SK-N-SH (cell line): ENCODE measurements at regions not wholly inside any gene's neighbourhood (a gene's known extent, or its start where the extent isn't known, plus 50 kb on each side); places are given as distances from the start of the nearest gene placed in this dataset.

Experiments used
- CTCF ChIA-PET: fragments of 300-600, 350-600 bp; formaldehyde crosslinking; extraction: SDS; loops from one replicate; lab custom pipeline; 2021; lab: Yijun Ruan, JAX
- POLR2A ChIA-PET: fragments of 350-600 bp; sonication (Branson Sonifier 250); formaldehyde crosslinking; extraction: SDS; loops from one replicate; lab custom pipeline; 2020; ENCODE audit warnings: antibody characterized with exemption, inconsistent platforms; lab: Yijun Ruan, JAX
- DNase-seq: peaks from one replicate; pipeline ENCODE4 v3.0.0; 2012
- H2AFZ ChIP-seq: fragments of 200-600 bp; sonication (generic); 2 replicates; pipeline ENCODE4 v1.8.1; 2016; ENCODE audit warnings: antibody characterized with exemption, mild to moderate bottlenecking, low read depth
- H3F3A ChIP-seq: fragments of 200-600 bp; sonication (generic); replicated peaks from 2 replicates; pipeline ENCODE3; 2016; ENCODE audit warnings: antibody characterized with exemption, mild to moderate bottlenecking; ENCODE audit not compliant: insufficient read depth
- H3K27ac ChIP-seq, 2 experiments: fragments of 200-500 bp in 1 of 2; fragments of 200-600 bp in 1 of 2; sonication (Bioruptor generic) in 1 of 2; sonication (generic), shearing (Covaris generic) in 1 of 2; 2 replicates each; pipeline versions ENCODE4 v1.5.1 to v1.6.1; 2014 to 2016; ENCODE audit warnings: low read depth in 2 of 2, inconsistent platforms in 1 of 2, low read length in 1 of 2, mild to moderate bottlenecking in 1 of 2, mixed read lengths in 1 of 2
- H3K27me3 ChIP-seq: fragments of 200-600 bp; sonication (generic), shearing (Covaris generic); 2 replicates; pipeline ENCODE4 v1.6.1; 2016; ENCODE audit warnings: mixed run types; ENCODE audit not compliant: insufficient read depth
- H3K36me3 ChIP-seq, 2 experiments: fragments of 200-500 bp in 1 of 2; fragments of 200-600 bp in 1 of 2; sonication (Bioruptor generic) in 1 of 2; sonication (generic) in 1 of 2; replicated peaks in 1 of 2; 2 replicates each; pipeline versions ENCODE3 to v1.5.1; 2014 to 2016; ENCODE audit warnings: low read length in 1 of 2, mild to moderate bottlenecking in 1 of 2; ENCODE audit not compliant: insufficient read depth in 2 of 2, control insufficient read depth in 1 of 2
- H3K4me1 ChIP-seq, 2 experiments: fragments of 200-500 bp in 1 of 2; fragments of 200-600 bp in 1 of 2; sonication (Bioruptor generic) in 1 of 2; sonication (generic), shearing (Covaris generic) in 1 of 2; 2 replicates each; pipeline versions ENCODE4 v1.5.1 to v1.6.1; 2014 to 2016; ENCODE audit warnings: low read depth in 1 of 2, low read length in 1 of 2, mixed run types in 1 of 2; ENCODE audit not compliant: insufficient read depth in 2 of 2, control insufficient read depth in 1 of 2
- H3K4me2 ChIP-seq: fragments of 200-600 bp; sonication (generic), shearing (Covaris generic); 2 replicates; pipeline ENCODE4 v1.6.1; 2017; ENCODE audit warnings: mixed run types
- H3K4me3 ChIP-seq, 2 experiments: fragments of 200-500 bp in 1 of 2; fragments of 200-600 bp in 1 of 2; sonication (Bioruptor generic) in 1 of 2; sonication (generic), shearing (Covaris generic) in 1 of 2; 2 replicates each; pipeline versions ENCODE4 v1.5.1 to v1.8.1; 2014 to 2016; ENCODE audit warnings: low read depth in 2 of 2, inconsistent platforms in 1 of 2, low read length in 1 of 2, mild to moderate bottlenecking in 1 of 2, mixed read lengths in 1 of 2, moderate library complexity in 1 of 2
- H3K79me2 ChIP-seq: fragments of 200-600 bp; sonication (generic); 2 replicates; pipeline ENCODE4 v1.8.1; 2017; ENCODE audit warnings: mild to moderate bottlenecking; ENCODE audit not compliant: insufficient read depth
- H3K9ac ChIP-seq: fragments of 200-600 bp; sonication (generic); 2 replicates; pipeline ENCODE4 v1.6.1; 2017; ENCODE audit warnings: mixed run types
- H3K9me2 ChIP-seq: fragments of 200-600 bp; sonication (generic); 2 replicates; pipeline ENCODE4 v1.6.1; 2017; ENCODE audit warnings: mixed run types
- H3K9me3 ChIP-seq: fragments of 200-600 bp; sonication (generic); 2 replicates; pipeline ENCODE4 v1.6.1; 2017; ENCODE audit warnings: mixed run types, mild to moderate bottlenecking, moderate library complexity
- H4K20me1 ChIP-seq: fragments of 200-600 bp; sonication (generic); 2 replicates; pipeline ENCODE4 v1.6.1; 2017; ENCODE audit warnings: mild to moderate bottlenecking, mixed run types; ENCODE audit not compliant: insufficient read depth
- ELF1 ChIP-seq: IDR thresholded peaks from 2 replicates; pipeline ENCODE4 v1.4.0; 2012
- EP300 ChIP-seq, 2 experiments: IDR thresholded peaks; 2 replicates each; pipeline versions ENCODE4 v1.4.0 to v1.6.1; 2012; ENCODE audit warnings: borderline replicate concordance in 1 of 2, low read depth in 1 of 2, low read length in 1 of 2
- EZH2phosphoT487 ChIP-seq: fragments of 200-600 bp; sonication (generic); IDR thresholded peaks from 2 replicates; pipeline ENCODE4 v1.6.1; 2017; ENCODE audit warnings: low read depth, mixed run types, mild to moderate bottlenecking, antibody characterized with exemption, moderate library complexity, borderline replicate concordance
- FOSL2 ChIP-seq: IDR thresholded peaks from 2 replicates; pipeline ENCODE4 v1.4.0; 2012; ENCODE audit warnings: low read depth, mild to moderate bottlenecking, moderate library complexity, borderline replicate concordance
- FOXJ3 ChIP-seq: sonication (generic); formaldehyde crosslinking; IDR thresholded peaks from 2 replicates; pipeline ENCODE4 v1.5.1; 2020; ENCODE audit warnings: mild to moderate bottlenecking, missing genetic modification reagents
- FOXM1 ChIP-seq: IDR thresholded peaks from 2 replicates; pipeline ENCODE4 v1.4.0; 2012; ENCODE audit warnings: low read depth, mild to moderate bottlenecking
- GABPA ChIP-seq: IDR thresholded peaks from 2 replicates; pipeline ENCODE4 v1.4.0; 2012; ENCODE audit warnings: low read depth, mild to moderate bottlenecking
- GATA2 ChIP-seq: sonication (generic); formaldehyde crosslinking; IDR thresholded peaks from 2 replicates; pipeline ENCODE4 v1.5.0; 2020; ENCODE audit warnings: mild to moderate bottlenecking, missing genetic modification reagents
- JUND ChIP-seq: IDR thresholded peaks from 2 replicates; pipeline ENCODE4 v1.4.0; 2012
- MAX ChIP-seq: IDR thresholded peaks from 2 replicates; pipeline ENCODE4 v1.4.0; 2012; ENCODE audit warnings: low read depth
- MXI1 ChIP-seq: IDR thresholded peaks from 2 replicates; pipeline ENCODE4 v1.6.1; 2012; ENCODE audit warnings: mild to moderate bottlenecking, low read depth, low read length, improper control_type of control experiment
- NFIC ChIP-seq: IDR thresholded peaks from 2 replicates; pipeline ENCODE4 v1.4.0; 2012; ENCODE audit warnings: borderline replicate concordance
- NRF1 ChIP-seq: IDR thresholded peaks from 2 replicates; pipeline ENCODE4 v1.6.1; 2012; ENCODE audit warnings: low read depth, mild to moderate bottlenecking, low read length
- POLR2AphosphoS5 ChIP-seq: IDR thresholded peaks from 2 replicates; pipeline ENCODE4 v1.6.1; 2012; ENCODE audit warnings: low read depth, low read length
- RAD21 ChIP-seq: IDR thresholded peaks from 2 replicates; pipeline ENCODE4 v1.6.1; 2012; ENCODE audit warnings: mild to moderate bottlenecking, low read length
- RCOR1 ChIP-seq: fragments of 150-350 bp; IDR thresholded peaks from 2 replicates; pipeline ENCODE4 v1.6.1; 2017; ENCODE audit warnings: antibody characterized with exemption, low read length
- RFX5 ChIP-seq: IDR thresholded peaks from 2 replicates; pipeline ENCODE4 v1.6.1; 2012; ENCODE audit warnings: mild to moderate bottlenecking, improper control_type of control experiment, low read length
- RXRA ChIP-seq: IDR thresholded peaks from 2 replicates; pipeline ENCODE4 v1.4.0; 2012; ENCODE audit warnings: low read depth, mild to moderate bottlenecking, borderline replicate concordance
- SIN3A ChIP-seq: IDR thresholded peaks from 2 replicates; pipeline ENCODE4 v1.6.1; 2012; ENCODE audit warnings: low read depth, mild to moderate bottlenecking, low read length, moderate library complexity, borderline replicate concordance
- SMC3 ChIP-seq: IDR thresholded peaks from 2 replicates; pipeline ENCODE4 v1.6.1; 2012; ENCODE audit warnings: low read depth, low read length, improper control_type of control experiment
- TAF1 ChIP-seq: IDR thresholded peaks from 2 replicates; pipeline ENCODE4 v1.6.1; 2012; ENCODE audit warnings: low read depth, mild to moderate bottlenecking, low read length, moderate library complexity, borderline replicate concordance
- TCF12 ChIP-seq: IDR thresholded peaks from 2 replicates; pipeline ENCODE4 v1.4.0; 2012
- TEAD4 ChIP-seq: IDR thresholded peaks from 2 replicates; pipeline ENCODE4 v1.4.0; 2012; ENCODE audit warnings: mild to moderate bottlenecking, borderline replicate concordance; ENCODE audit not compliant: insufficient read depth
- USF2 ChIP-seq: fragments of 150-350 bp; IDR thresholded peaks from 2 replicates; pipeline ENCODE4 v1.6.1; 2017; ENCODE audit warnings: antibody characterized with exemption, low read length, low read depth, borderline replicate concordance
- WGBS: methylation state at CpG from one replicate; pipeline ENCODE4 v1.1.6; 2017; ENCODE audit warnings: low lambda C conversion rate; 5-methylcytosine and 5-hydroxymethylcytosine counted together
- TF ChIP-seq, protein P1 (sequence below): fragments of 200-600 bp; sonication (generic); IDR thresholded peaks from 2 replicates; pipeline ENCODE4 v1.6.1; 2017; ENCODE audit warnings: antibody characterized with exemption, mild to moderate bottlenecking, moderate library complexity
- TF ChIP-seq, protein P2 (sequence below): IDR thresholded peaks from 2 replicates; pipeline ENCODE4; 2012
- TF ChIP-seq, protein P3 (sequence below): IDR thresholded peaks from 2 replicates; pipeline ENCODE4 v1.4.0; 2012; ENCODE audit warnings: low read depth, borderline replicate concordance
- TF ChIP-seq, protein P4 (sequence below): IDR thresholded peaks from 2 replicates; pipeline ENCODE4 v1.6.1; 2012; ENCODE audit warnings: mild to moderate bottlenecking, low read depth, low read length, moderate library complexity

DNA sequence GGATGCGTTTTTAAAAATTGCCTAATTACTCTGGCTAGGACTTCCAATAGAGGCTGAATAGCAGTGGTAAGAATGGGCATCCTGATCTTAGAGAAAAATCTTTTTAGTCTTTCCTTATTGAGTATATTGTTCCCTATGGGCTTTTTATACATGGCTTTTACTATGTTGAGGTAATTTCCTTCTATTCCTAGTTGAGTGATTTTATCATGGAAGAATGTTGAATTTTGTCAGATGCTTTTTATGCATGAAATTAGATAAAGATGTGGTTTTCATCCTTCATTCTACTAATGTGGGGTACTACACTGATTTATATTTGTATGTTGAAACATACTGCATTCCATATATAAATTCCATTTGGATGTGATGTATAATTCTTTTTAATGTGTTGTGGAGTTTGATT lies 2673.8 kb downstream of the PCDH9 start:
- no peak overlapping the region for H3K4me3 ChIP-seq
- H3K9me2 ChIP-seq, result no peaks in the 10 kb centered on the region
- no peak overlapping the region for H3K9ac ChIP-seq
- 0 out of 4 replicates have a peak, but pooled peaks cover 0 to 7% of the 10 kb centered on the region in 2 experiments for H3K4me1 ChIP-seq
- 64% methylated on average over 1 of the region's 1 CpG for WGBS
- no peaks in the 10 kb centered on the region for H4K20me1 ChIP-seq
- no peaks in the 10 kb centered on the region for H3K27me3 ChIP-seq
- H3F3A ChIP-seq, result peaks cover 7% of the 10 kb centered on the region
- no peaks in the 10 kb centered on the region; the same call in 1 of the 2 replicates for H3K9me3 ChIP-seq
- POLR2A ChIA-PET, result no interaction called here
- H3K79me2 ChIP-seq, result no peaks in the 10 kb centered on the region
- no peak for DNase-seq
- CTCF ChIA-PET, result interaction anchor here (0.6 to 1.0 kb wide), 2 partner anchors 9 to 204 kb away, joined by 3 read pairs; no protein-coding TSS in a partner anchor
- peak overlapping the region in 1 of 2 experiments; percentile 42; a peak in 1 of 4 replicates for H3K27ac ChIP-seq
- H3K4me2 ChIP-seq, result no peak overlapping the region
- peak overlapping the region; percentile 56; the same call in 1 of the 2 replicates for H2AFZ ChIP-seq
- H3K36me3 ChIP-seq, result no peaks in the 10 kb centered on the region
- TF ChIP-seq RAD21 (no peak), NRF1 (no peak), FOXJ3 (CRISPR knock-in tag) (no peak), FOSL2 (0 out of 2 replicates have a peak, but pooled peaks have one; percentile 5), JUND (peak; percentile 40; the same call in 1 of the 2 replicates), TAF1 (no peak), USF2 (no peak), RFX5 (no peak), MAX (no peak), TEAD4 (peak; percentile 38; the same call in 1 of the 2 replicates), RCOR1 (no peak), POLR2AphosphoS5 (no peak), EP300 (IDR thresholded peaks at IDR 0.05; ENCODE audit: borderline replicate concordance in 1 of 2, low read depth in 1 of 2, low read length in 1 of 2) (peak in 1 of 2 experiments; percentile 54; a peak in 1 of 4 replicates), NFIC (no peak), RXRA (no peak), FOXM1 (no peak), GATA2 (no peak), SMC3 (no peak), TCF12 (peak; percentile 69), EZH2phosphoT487 (no peak), ELF1 (no peak), MXI1 (no peak), SIN3A (no peak), GABPA (no peak)
- TF ChIP-seq, protein P1, sequence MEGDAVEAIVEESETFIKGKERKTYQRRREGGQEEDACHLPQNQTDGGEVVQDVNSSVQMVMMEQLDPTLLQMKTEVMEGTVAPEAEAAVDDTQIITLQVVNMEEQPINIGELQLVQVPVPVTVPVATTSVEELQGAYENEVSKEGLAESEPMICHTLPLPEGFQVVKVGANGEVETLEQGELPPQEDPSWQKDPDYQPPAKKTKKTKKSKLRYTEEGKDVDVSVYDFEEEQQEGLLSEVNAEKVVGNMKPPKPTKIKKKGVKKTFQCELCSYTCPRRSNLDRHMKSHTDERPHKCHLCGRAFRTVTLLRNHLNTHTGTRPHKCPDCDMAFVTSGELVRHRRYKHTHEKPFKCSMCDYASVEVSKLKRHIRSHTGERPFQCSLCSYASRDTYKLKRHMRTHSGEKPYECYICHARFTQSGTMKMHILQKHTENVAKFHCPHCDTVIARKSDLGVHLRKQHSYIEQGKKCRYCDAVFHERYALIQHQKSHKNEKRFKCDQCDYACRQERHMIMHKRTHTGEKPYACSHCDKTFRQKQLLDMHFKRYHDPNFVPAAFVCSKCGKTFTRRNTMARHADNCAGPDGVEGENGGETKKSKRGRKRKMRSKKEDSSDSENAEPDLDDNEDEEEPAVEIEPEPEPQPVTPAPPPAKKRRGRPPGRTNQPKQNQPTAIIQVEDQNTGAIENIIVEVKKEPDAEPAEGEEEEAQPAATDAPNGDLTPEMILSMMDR, result no peak
- TF ChIP-seq, protein P2, sequence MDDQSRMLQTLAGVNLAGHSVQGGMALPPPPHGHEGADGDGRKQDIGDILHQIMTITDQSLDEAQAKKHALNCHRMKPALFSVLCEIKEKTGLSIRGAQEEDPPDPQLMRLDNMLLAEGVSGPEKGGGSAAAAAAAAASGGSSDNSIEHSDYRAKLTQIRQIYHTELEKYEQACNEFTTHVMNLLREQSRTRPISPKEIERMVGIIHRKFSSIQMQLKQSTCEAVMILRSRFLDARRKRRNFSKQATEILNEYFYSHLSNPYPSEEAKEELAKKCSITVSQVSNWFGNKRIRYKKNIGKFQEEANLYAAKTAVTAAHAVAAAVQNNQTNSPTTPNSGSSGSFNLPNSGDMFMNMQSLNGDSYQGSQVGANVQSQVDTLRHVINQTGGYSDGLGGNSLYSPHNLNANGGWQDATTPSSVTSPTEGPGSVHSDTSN, result peak; percentile 44
- TF ChIP-seq, protein P3, sequence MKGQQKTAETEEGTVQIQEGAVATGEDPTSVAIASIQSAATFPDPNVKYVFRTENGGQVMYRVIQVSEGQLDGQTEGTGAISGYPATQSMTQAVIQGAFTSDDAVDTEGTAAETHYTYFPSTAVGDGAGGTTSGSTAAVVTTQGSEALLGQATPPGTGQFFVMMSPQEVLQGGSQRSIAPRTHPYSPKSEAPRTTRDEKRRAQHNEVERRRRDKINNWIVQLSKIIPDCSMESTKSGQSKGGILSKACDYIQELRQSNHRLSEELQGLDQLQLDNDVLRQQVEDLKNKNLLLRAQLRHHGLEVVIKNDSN, result no peak
- TF ChIP-seq, protein P4, sequence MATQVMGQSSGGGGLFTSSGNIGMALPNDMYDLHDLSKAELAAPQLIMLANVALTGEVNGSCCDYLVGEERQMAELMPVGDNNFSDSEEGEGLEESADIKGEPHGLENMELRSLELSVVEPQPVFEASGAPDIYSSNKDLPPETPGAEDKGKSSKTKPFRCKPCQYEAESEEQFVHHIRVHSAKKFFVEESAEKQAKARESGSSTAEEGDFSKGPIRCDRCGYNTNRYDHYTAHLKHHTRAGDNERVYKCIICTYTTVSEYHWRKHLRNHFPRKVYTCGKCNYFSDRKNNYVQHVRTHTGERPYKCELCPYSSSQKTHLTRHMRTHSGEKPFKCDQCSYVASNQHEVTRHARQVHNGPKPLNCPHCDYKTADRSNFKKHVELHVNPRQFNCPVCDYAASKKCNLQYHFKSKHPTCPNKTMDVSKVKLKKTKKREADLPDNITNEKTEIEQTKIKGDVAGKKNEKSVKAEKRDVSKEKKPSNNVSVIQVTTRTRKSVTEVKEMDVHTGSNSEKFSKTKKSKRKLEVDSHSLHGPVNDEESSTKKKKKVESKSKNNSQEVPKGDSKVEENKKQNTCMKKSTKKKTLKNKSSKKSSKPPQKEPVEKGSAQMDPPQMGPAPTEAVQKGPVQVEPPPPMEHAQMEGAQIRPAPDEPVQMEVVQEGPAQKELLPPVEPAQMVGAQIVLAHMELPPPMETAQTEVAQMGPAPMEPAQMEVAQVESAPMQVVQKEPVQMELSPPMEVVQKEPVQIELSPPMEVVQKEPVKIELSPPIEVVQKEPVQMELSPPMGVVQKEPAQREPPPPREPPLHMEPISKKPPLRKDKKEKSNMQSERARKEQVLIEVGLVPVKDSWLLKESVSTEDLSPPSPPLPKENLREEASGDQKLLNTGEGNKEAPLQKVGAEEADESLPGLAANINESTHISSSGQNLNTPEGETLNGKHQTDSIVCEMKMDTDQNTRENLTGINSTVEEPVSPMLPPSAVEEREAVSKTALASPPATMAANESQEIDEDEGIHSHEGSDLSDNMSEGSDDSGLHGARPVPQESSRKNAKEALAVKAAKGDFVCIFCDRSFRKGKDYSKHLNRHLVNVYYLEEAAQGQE, result no peak
